Cardiac muscle cell (in vitro differentiated cells and primary cell): ENCODE measurements at regions not wholly inside any gene's neighbourhood (a gene's known extent, or its start where the extent isn't known, plus 50 kb on each side); places are given as distances from the start of the nearest gene placed in this dataset.

Experiments
- DNase-seq, 2 donors: peaks; one replicate each; pipeline versions ENCODE4 v3.0.0 to v3.0.0-alpha.2; 2010 to 2017; ENCODE audit warnings: low read depth in 1 of 2, low spot score in 1 of 2
- H3K27ac ChIP-seq: fragments of 200-600 bp; sonication (generic); 2 replicates; pipeline ENCODE4 v1.5.1; 2016
- H3K27me3 ChIP-seq: fragments of 200-600 bp; sonication (generic); 2 replicates; pipeline ENCODE4 v1.6.0; 2016; ENCODE audit warnings: control low read depth
- H3K36me3 ChIP-seq: fragments of 200-600 bp; sonication (generic); 2 replicates; pipeline ENCODE4 v1.5.1; 2016; ENCODE audit warnings: control low read depth
- H3K4me1 ChIP-seq: fragments of 200-600 bp; sonication (generic); 2 replicates; pipeline ENCODE4 v1.8.1; 2017; ENCODE audit warnings: low read depth, mild to moderate bottlenecking, mixed run types
- H3K4me3 ChIP-seq: fragments of 200-600 bp; sonication (generic); 2 replicates; pipeline ENCODE4 v1.5.1; 2016; ENCODE audit warnings: mild to moderate bottlenecking
- H3K9me3 ChIP-seq: fragments of 200-600 bp; sonication (generic); 2 replicates; pipeline ENCODE4 v1.5.1; 2017; ENCODE audit warnings: low read depth, mild to moderate bottlenecking, control low read depth
- CTCF ChIP-seq: IDR thresholded peaks from 2 replicates; pipeline ENCODE4 v1.5.1; 2012; ENCODE audit warnings: low read depth, mild to moderate bottlenecking, low read length

GRCh38 chr9:80066931-80067330 is 495.2 kb downstream of the TLE4 start:
- peaks cover 59% of the 10 kb centered on the region for H3K27me3 ChIP-seq
- no peak overlapping the region for H3K4me3 ChIP-seq
- no peaks in the 10 kb centered on the region for H3K4me1 ChIP-seq
- no peaks in the 10 kb centered on the region for H3K9me3 ChIP-seq
- no peak for TF ChIP-seq CTCF
- no peaks in the 10 kb centered on the region for H3K36me3 ChIP-seq
- no peak overlapping the region for H3K27ac ChIP-seq
- DNase-seq: peak in 1 of 2 donors; percentile 19

DNA sequence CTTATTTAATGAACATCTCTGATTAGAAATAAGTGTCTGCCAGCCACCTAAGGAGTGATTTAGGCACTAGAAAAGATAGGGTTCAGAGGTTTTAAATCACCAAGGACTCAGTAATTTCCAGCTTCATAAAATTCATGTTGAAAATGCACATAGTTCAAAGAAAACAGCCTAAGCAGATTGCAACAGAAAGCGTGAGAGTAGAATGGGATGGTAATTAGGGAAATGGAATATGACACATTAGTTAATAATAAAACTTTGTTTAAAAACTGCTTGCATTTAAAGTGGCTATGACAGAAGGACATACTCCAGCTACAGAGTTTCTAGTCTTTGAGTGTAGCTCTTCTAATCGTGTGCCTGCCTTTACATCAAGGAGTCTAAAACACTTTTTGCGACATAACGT is 490.8 kb downstream of the TLE4 start:
- no peaks in the 10 kb centered on the region for H3K9me3 ChIP-seq
- no peak for TF ChIP-seq CTCF
- H3K27ac ChIP-seq: no peak overlapping the region
- H3K4me1 ChIP-seq: no peaks in the 10 kb centered on the region
- no peak overlapping the region for H3K4me3 ChIP-seq
- no peak for DNase-seq
- peaks cover 38% of the 10 kb centered on the region for H3K27me3 ChIP-seq
- H3K36me3 ChIP-seq: no peaks in the 10 kb centered on the region

- H3K27ac ChIP-seq: no peak overlapping the region
- TF ChIP-seq CTCF: no peak
- no peaks in the 10 kb centered on the region for H3K9me3 ChIP-seq
- no peak overlapping the region for H3K4me3 ChIP-seq
- DNase-seq: peak; percentile 8 to 27
- H3K36me3 ChIP-seq: no peaks in the 10 kb centered on the region
- H3K27me3 ChIP-seq: peaks cover 32% of the 10 kb centered on the region
- no peaks in the 10 kb centered on the region for H3K4me1 ChIP-seq
Observed at GRCh38 chr9:80061940-80062339, 490.2 kb downstream of the TLE4 start.

DNA sequence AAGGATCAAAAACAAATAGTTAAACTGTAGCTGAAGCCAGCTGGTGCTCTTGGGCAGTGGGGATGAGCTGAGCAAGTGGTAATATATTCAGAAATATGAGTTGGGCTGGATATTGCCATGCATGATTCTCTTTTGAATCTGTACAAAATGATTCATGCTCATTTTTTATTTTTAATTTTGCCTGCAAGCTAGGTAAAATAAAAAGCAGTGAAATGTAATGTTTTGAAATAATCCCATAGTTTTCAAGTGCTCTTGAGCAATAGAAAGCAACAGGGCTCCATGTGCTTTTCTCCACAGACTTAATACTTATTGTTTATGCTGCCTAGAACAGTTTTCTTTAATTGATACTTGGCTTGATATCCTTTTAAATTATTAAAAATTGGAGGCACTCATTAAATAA is 489.3 kb downstream of the TLE4 start:
- Histone ChIP-seq H3K9me3 (no peaks in the 10 kb centered on the region), H3K27ac (no peak overlapping the region), H3K4me1 (no peaks in the 10 kb centered on the region), H3K27me3 (peaks cover 23% of the 10 kb centered on the region), H3K36me3 (no peaks in the 10 kb centered on the region), H3K4me3 (no peak overlapping the region)
- TF ChIP-seq CTCF: no peak
- DNase-seq: no peak

GRCh38 chr9:80059979-80060378 is 488.2 kb downstream of the TLE4 start:
- Histone ChIP-seq H3K4me3 (no peak overlapping the region), H3K27me3 (peaks cover 12% of the 10 kb centered on the region), H3K9me3 (no peaks in the 10 kb centered on the region), H3K27ac (no peak overlapping the region), H3K4me1 (no peaks in the 10 kb centered on the region), H3K36me3 (no peaks in the 10 kb centered on the region)
- DNase-seq: no peak
- TF ChIP-seq CTCF: no peak

GRCh38 chr9:80059191-80059590 is 487.4 kb downstream of the TLE4 start:
- H3K4me1 ChIP-seq: no peaks in the 10 kb centered on the region
- no peak overlapping the region for H3K27ac ChIP-seq
- H3K27me3 ChIP-seq: peaks cover 4% of the 10 kb centered on the region
- DNase-seq: no peak
- no peaks in the 10 kb centered on the region for H3K9me3 ChIP-seq
- H3K4me3 ChIP-seq: no peak overlapping the region
- TF ChIP-seq CTCF: no peak
- no peaks in the 10 kb centered on the region for H3K36me3 ChIP-seq
